Testis (tissue), 2 donors: ENCODE measurements at regions not wholly inside any gene's neighbourhood (a gene's known extent, or its start where the extent isn't known, plus 50 kb on each side); places are given as distances from the start of the nearest gene placed in this dataset.

Source experiments
- DNase-seq: peaks from one replicate; pipeline ENCODE4 v3.0.0-alpha.2; 2019
- H3K27ac ChIP-seq, 2 donors: fragments of 200-600 bp; sonication (generic); one replicate each; pipeline ENCODE4 v1.5.1; 2019
- H3K27me3 ChIP-seq: fragments of 200-600 bp; sonication (generic); one replicate; pipeline ENCODE4 v1.5.1; 2019
- H3K36me3 ChIP-seq: fragments of 200-600 bp; sonication (generic); one replicate; pipeline ENCODE4 v1.5.1; 2017; ENCODE audit warnings: low read depth; ENCODE audit errors: missing control alignments
- H3K4me1 ChIP-seq: fragments of 200-600 bp; sonication (generic); one replicate; pipeline ENCODE4 v1.5.1; 2019
- H3K4me3 ChIP-seq, 2 donors: fragments of 200-600 bp; sonication (generic); one replicate each; pipeline ENCODE4 v1.5.1; 2017 to 2019
- H3K9me3 ChIP-seq: fragments of 200-600 bp; sonication (generic); one replicate; pipeline ENCODE4 v1.5.1; 2017
- CTCF ChIP-seq, 3 experiments: fragments of 450-650 bp in 2 of 3; fragments of 200-600 bp in 1 of 3; sonication (generic) in 1 of 3; IDR thresholded peaks; one replicate each; pipeline ENCODE4 v1.5.1; 2016 to 2019; ENCODE audit warnings: antibody characterized with exemption in 3 of 3, mild to moderate bottlenecking in 2 of 3, moderate library complexity in 1 of 3
- POLR2A ChIP-seq: fragments of 450-650 bp; IDR thresholded peaks from one replicate; pipeline ENCODE4 v1.6.1; 2017; ENCODE audit warnings: antibody characterized with exemption, mild to moderate bottlenecking, moderate library complexity
- WGBS, 2 donors: methylation state at CpG; one replicate each; pipeline ENCODE4 v1.1.5; 2018; 5-methylcytosine and 5-hydroxymethylcytosine counted together
- intact Hi-C: fragments of 100-400 bp; cut with DNase I; formaldehyde crosslinking; loops from one replicate; pipeline ENCODE4 v1.15.1; 2023; ENCODE audit warnings: low total_unique reads

DNA sequence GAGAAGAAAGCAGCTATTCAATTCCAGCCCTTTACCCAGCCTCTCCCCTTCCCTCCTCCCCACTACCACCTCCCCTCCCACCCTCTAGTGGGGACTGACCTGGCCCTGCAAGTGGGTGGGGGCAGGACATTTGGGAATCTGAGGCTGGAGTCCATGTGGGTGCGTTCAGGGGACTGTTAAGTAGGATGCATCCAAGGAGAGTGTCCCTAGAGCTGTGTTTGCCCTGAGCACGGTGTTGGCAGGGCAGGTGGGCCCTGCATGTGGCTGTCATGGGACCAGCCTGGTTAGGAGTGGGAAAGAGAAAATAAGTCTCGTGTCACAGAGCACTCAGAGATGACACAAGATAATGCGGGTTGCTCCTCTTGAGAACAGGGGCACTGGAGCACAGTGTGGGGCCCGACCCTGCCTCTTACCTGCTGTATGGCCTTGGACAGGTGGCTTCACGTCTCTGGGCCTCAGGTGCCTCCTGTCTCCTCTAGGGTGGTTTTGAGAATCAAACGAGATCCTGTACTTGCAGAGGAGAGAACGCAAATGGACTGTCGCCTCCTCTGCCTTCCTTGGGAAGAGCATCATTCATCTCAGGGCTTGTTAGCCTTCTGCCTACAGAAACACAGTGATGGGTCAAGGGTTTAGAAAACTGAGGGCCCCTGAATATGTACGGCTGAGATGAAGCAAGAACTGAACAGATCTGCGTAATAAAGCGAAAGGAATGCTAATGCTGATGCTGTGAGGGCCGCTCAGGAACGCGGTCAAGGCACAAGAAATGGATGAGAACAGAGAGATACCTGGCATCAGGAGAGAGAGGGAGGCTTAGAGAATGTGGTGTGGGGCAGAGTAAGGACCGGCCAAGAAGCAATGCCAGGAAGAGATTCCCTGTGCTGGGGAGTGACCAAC is 187.7 kb upstream of the HAAO start:
- no peak overlapping the region for H3K4me3 ChIP-seq
- TF ChIP-seq POLR2A (no peak), CTCF (IDR thresholded peaks at IDR 0.05) (no peak)
- 85 to 87% methylated on average over 15 to 16 of the region's 16 CpGs for WGBS, 2 donors
- H3K9me3 ChIP-seq: no peaks in the 10 kb centered on the region
- no peaks in the 10 kb centered on the region for H3K27me3 ChIP-seq
- H3K36me3 ChIP-seq: no peaks in the 10 kb centered on the region
- H3K4me1 ChIP-seq: peaks cover 5% of the 10 kb centered on the region
- no peak for DNase-seq
- intact Hi-C loops: loop anchor here (5.0 to 10.0 kb wide), 2 partner anchors 42 to 505 kb away; no protein-coding TSS in a partner anchor
- no peak overlapping the region for H3K27ac ChIP-seq

GRCh38 chr2:42979416-42979869 is 187.1 kb upstream of the HAAO start:
- Histone ChIP-seq H3K4me3 (no peak overlapping the region), H3K4me1 (peaks cover 11% of the 10 kb centered on the region), H3K9me3 (no peaks in the 10 kb centered on the region), H3K36me3 (no peaks in the 10 kb centered on the region), H3K27me3 (no peaks in the 10 kb centered on the region), H3K27ac (no peak overlapping the region)
- 61 to 68% methylated on average over 5 of the region's 5 CpGs for WGBS, 2 donors
- TF ChIP-seq CTCF (IDR thresholded peaks at IDR 0.05) (no peak), POLR2A (no peak)
- DNase-seq: no peak
- intact Hi-C loops: loop anchor here (5.0 to 10.0 kb wide), 2 partner anchors 43 to 505 kb away; no protein-coding TSS in a partner anchor

GRCh38 chr2:42978887-42979415 is 186.6 kb upstream of the HAAO start:
- no peak for DNase-seq
- peaks cover 16% of the 10 kb centered on the region for H3K4me1 ChIP-seq
- H3K9me3 ChIP-seq: no peaks in the 10 kb centered on the region
- H3K4me3 ChIP-seq: no peak overlapping the region
- TF ChIP-seq POLR2A (no peak), CTCF (IDR thresholded peaks at IDR 0.05) (no peak)
- 87 to 98% methylated on average over 7 of the region's 7 CpGs for WGBS, 2 donors
- intact Hi-C loops: loop anchor here (5.0 to 10.0 kb wide), 2 partner anchors 43 to 506 kb away; no protein-coding TSS in a partner anchor
- H3K27ac ChIP-seq: no peak overlapping the region
- no peaks in the 10 kb centered on the region for H3K36me3 ChIP-seq
- no peaks in the 10 kb centered on the region for H3K27me3 ChIP-seq

- H3K4me3 ChIP-seq: no peak overlapping the region
- no peaks in the 10 kb centered on the region for H3K27me3 ChIP-seq
- H3K36me3 ChIP-seq: no peaks in the 10 kb centered on the region
- intact Hi-C loops: loop anchor here (5.0 to 10.0 kb wide), 2 partner anchors 44 to 506 kb away; no protein-coding TSS in a partner anchor
- TF ChIP-seq CTCF (IDR thresholded peaks at IDR 0.05) (no peak), POLR2A (no peak)
- H3K27ac ChIP-seq: no peak overlapping the region
- WGBS, 2 donors: 92 to 98% methylated on average over 3 to 5 of the region's 5 CpGs
- DNase-seq: no peak
- H3K9me3 ChIP-seq: no peaks in the 10 kb centered on the region
- peaks cover 17% of the 10 kb centered on the region for H3K4me1 ChIP-seq
Observed at GRCh38 chr2:42978175-42978886, 185.9 kb upstream of the HAAO start.
